KMS-11 (cell line): ENCODE measurements at regions not wholly inside any gene's neighbourhood (a gene's known extent, or its start where the extent isn't known, plus 50 kb on each side); places are given as distances from the start of the nearest gene placed in this dataset.

Source experiments
- H2AFZ ChIP-seq: fragments of 200-600 bp; sonication (generic); 2 replicates; pipeline ENCODE4 v1.6.1; 2016; ENCODE audit warnings: antibody characterized with exemption, mixed run types, low read depth
- H3K27ac ChIP-seq: fragments of 200-600 bp; sonication (generic); 2 replicates; pipeline ENCODE4 v1.6.1; 2016; ENCODE audit warnings: mild to moderate bottlenecking, mixed run types
- H3K27me3 ChIP-seq: fragments of 200-600 bp; sonication (generic); 2 replicates; pipeline ENCODE4 v1.6.1; 2017; ENCODE audit warnings: mild to moderate bottlenecking, low read depth, mixed run types, moderate library complexity; ENCODE audit not compliant: insufficient read depth
- H3K36me3 ChIP-seq: fragments of 200-600 bp; sonication (generic); 2 replicates; pipeline ENCODE4 v1.6.1; 2017; ENCODE audit warnings: mild to moderate bottlenecking, mixed run types; ENCODE audit not compliant: insufficient read depth
- H3K4me1 ChIP-seq: fragments of 200-600 bp; sonication (generic); 2 replicates; pipeline ENCODE4 v1.6.1; 2016; ENCODE audit warnings: mild to moderate bottlenecking, low read depth, mixed run types; ENCODE audit not compliant: poor library complexity, severe bottlenecking
- H3K4me2 ChIP-seq: fragments of 200-600 bp; sonication (generic); 2 replicates; pipeline ENCODE4 v1.7.0; 2016; ENCODE audit warnings: mild to moderate bottlenecking, mixed run types
- H3K4me3 ChIP-seq: fragments of 200-600 bp; sonication (generic); IDR thresholded peaks from 2 replicates; pipeline ENCODE4 v1.6.1; 2017; ENCODE audit warnings: low read depth, low read length, mixed read lengths; ENCODE audit not compliant: insufficient read depth
- H3K79me2 ChIP-seq: fragments of 200-600 bp; sonication (generic); 2 replicates; pipeline ENCODE4 v1.6.1; 2016; ENCODE audit warnings: low read depth, mixed run types; ENCODE audit not compliant: insufficient read depth
- H3K9ac ChIP-seq: fragments of 200-600 bp; sonication (generic); 2 replicates; pipeline ENCODE4 v1.6.1; 2016; ENCODE audit warnings: mild to moderate bottlenecking, mixed run types
- H4K20me1 ChIP-seq: fragments of 200-600 bp; sonication (generic); 2 replicates; pipeline ENCODE4 v1.6.1; 2016; ENCODE audit warnings: mild to moderate bottlenecking, mixed run types; ENCODE audit not compliant: insufficient read depth
- CTCF ChIP-seq: fragments of 200-600 bp; sonication (generic); conservative IDR thresholded peaks from 2 replicates; pipeline ENCODE4 v1.6.1; 2017; ENCODE audit warnings: low read depth, mild to moderate bottlenecking, antibody characterized with exemption, low read length, moderate library complexity, mixed read lengths

DNA sequence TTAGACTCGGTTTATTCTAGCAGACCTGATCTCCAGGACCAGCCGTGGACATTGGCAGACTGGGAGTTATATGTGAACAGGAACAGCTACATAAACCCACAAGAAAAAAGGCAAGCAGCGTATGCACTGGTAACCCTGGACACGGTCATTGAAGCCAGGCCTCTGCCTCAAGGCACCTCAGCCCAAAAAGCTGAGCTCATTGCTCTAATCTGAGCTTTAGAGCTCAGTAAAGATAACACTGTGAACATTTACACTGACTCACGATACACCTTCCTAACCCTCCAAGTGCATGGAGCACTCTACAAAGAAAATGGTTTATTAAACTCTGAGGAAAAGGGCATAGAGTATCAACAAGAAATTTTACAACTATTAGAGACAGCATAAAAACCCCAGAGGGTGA is 148.9 kb upstream of the FGF16 start:
- Histone ChIP-seq H4K20me1 (no peaks in the 10 kb centered on the region), H3K27me3 (no peaks in the 10 kb centered on the region), H3K79me2 (no peaks in the 10 kb centered on the region), H3K36me3 (no peaks in the 10 kb centered on the region), H3K27ac (no peak overlapping the region), H3K4me1 (no peaks in the 10 kb centered on the region), H3K4me2 (no peak overlapping the region), H3K4me3 (no peak overlapping the region), H3K9ac (no peak overlapping the region), H2AFZ (no peak overlapping the region)
- TF ChIP-seq CTCF = no peak

DNA sequence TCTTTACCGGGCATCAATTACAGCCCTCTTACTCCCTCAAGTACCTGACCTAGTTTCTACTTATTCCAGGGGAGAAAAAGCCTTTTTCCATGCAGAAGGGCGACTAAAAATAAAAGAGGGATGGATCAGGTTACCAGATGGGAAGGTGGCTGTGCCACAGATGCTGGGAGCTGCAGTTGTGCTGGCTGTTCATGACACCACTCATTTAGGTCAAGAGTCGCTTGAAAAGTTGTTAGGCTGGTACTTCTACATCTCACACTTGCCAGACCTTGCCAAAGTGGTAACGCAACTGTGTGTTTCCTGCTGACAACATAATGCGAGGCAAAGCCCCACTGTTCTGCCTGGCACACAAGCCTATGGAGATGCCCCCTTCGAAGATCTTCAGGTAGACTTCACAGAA is 148.4 kb upstream of the FGF16 start:
- no peaks in the 10 kb centered on the region for H4K20me1 ChIP-seq
- H3K79me2 ChIP-seq = no peaks in the 10 kb centered on the region
- H3K27me3 ChIP-seq = no peaks in the 10 kb centered on the region
- no peaks in the 10 kb centered on the region for H3K4me1 ChIP-seq
- no peaks in the 10 kb centered on the region for H3K36me3 ChIP-seq
- no peak for TF ChIP-seq CTCF
- no peak overlapping the region for H3K4me3 ChIP-seq
- H3K4me2 ChIP-seq = no peak overlapping the region
- no peak overlapping the region for H2AFZ ChIP-seq
- H3K9ac ChIP-seq = no peak overlapping the region
- H3K27ac ChIP-seq = no peak overlapping the region

DNA sequence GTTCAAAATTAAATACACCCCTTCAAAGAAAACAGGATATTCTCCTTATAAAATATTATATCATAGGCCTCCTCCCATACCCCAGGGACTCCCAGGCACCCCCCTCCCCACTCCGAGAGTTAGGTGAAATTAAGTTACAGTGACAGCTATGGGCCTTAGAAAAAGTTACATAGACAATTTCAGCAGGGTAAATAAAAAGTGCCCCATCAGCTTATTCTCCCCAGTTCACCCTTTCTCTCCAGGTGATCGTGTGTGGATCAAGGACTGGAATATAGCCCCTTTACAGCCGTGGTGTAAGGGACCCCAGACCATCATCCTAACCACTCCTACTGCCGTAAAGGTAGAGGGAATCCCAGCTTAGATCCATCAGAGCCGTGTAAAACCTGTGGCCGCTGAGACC is 147.6 kb upstream of the FGF16 start:
- Histone ChIP-seq H3K79me2 (no peaks in the 10 kb centered on the region), H4K20me1 (no peaks in the 10 kb centered on the region), H3K27ac (no peak overlapping the region), H3K4me3 (no peak overlapping the region), H2AFZ (no peak overlapping the region), H3K27me3 (no peaks in the 10 kb centered on the region), H3K4me2 (no peak overlapping the region), H3K4me1 (no peaks in the 10 kb centered on the region), H3K9ac (no peak overlapping the region), H3K36me3 (no peaks in the 10 kb centered on the region)
- no peak for TF ChIP-seq CTCF

- Histone ChIP-seq H2AFZ (no peak overlapping the region), H3K27me3 (no peaks in the 10 kb centered on the region), H3K4me3 (no peak overlapping the region), H4K20me1 (no peaks in the 10 kb centered on the region), H3K4me1 (no peaks in the 10 kb centered on the region), H3K9ac (no peak overlapping the region), H3K27ac (no peak overlapping the region), H3K36me3 (no peaks in the 10 kb centered on the region), H3K4me2 (no peak overlapping the region), H3K79me2 (no peaks in the 10 kb centered on the region)
- TF ChIP-seq CTCF = no peak
Observed at GRCh38 chrX:77342004-77342403, 105.2 kb upstream of the FGF16 start.

GRCh38 chrX:77346859-77347258 is 100.3 kb upstream of the FGF16 start:
- TF ChIP-seq CTCF = no peak
- no peak overlapping the region for H3K27ac ChIP-seq
- no peaks in the 10 kb centered on the region for H3K36me3 ChIP-seq
- H3K4me1 ChIP-seq = no peaks in the 10 kb centered on the region
- H3K4me2 ChIP-seq = no peak overlapping the region
- no peaks in the 10 kb centered on the region for H3K27me3 ChIP-seq
- H4K20me1 ChIP-seq = no peaks in the 10 kb centered on the region
- H2AFZ ChIP-seq = no peak overlapping the region
- H3K79me2 ChIP-seq = no peaks in the 10 kb centered on the region
- H3K9ac ChIP-seq = no peak overlapping the region
- no peak overlapping the region for H3K4me3 ChIP-seq
